H1 (cell line): ENCODE measurements at regions not wholly inside any gene's neighbourhood (a gene's known extent, or its start where the extent isn't known, plus 50 kb on each side); places are given as distances from the start of the nearest gene placed in this dataset.

Source experiments
- EP300 ChIP-seq, 2 experiments: IDR thresholded peaks; 1 replicate in 1 of 2; 2 replicates in 1 of 2; pipeline ENCODE4 v1.6.1; 2011 to 2012; ENCODE audit warnings: low read depth in 2 of 2, low read length in 2 of 2, mild to moderate bottlenecking in 2 of 2, borderline replicate concordance in 1 of 2, inconsistent platforms in 1 of 2, moderate library complexity in 1 of 2
- GTF2F1 ChIP-seq: IDR thresholded peaks from 2 replicates; pipeline ENCODE4 v1.6.1; 2012; ENCODE audit warnings: low read depth, low read length, improper control_type of control experiment, borderline replicate concordance
- YY1 ChIP-seq: IDR thresholded peaks from 2 replicates; pipeline ENCODE4 v1.6.1; 2011; ENCODE audit warnings: low read depth, mild to moderate bottlenecking, low read length

DNA sequence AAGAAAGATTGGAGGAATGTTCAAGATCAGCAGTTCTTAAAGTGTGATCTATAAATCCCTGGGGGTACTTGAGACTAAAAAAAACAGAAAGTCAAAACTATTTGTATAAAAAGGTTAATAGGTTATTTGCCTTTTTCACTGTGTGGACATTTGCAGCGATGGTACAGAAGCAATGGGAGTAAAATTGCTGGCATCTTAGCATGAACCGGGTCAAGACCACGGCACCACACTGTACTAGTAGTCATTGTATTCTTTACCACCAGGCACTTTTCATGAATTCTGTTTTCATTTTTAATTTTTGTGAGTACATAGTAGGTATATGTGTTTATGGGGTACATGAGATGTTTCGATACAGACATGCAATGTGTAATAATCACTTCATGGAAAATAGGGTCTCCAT, 126.2 kb downstream of the IPO8 start:
- TF ChIP-seq YY1 (no peak), GTF2F1 (no peak), EP300 (IDR thresholded peaks at IDR 0.05; ENCODE audit: borderline replicate concordance in 1 of 2, low read depth in 2 of 2, low read length in 2 of 2) (no peak)
